Smooth muscle cell (in vitro differentiated cells): ENCODE measurements at regions not wholly inside any gene's neighbourhood (a gene's known extent, or its start where the extent isn't known, plus 50 kb on each side); places are given as distances from the start of the nearest gene placed in this dataset.

ENCODE experiments used
- DNase-seq: peaks from one replicate; lab custom pipeline; 2025; ENCODE audit not compliant: unreplicated experiment; lab: John Stamatoyannopoulos, UW
- H2AFZ ChIP-seq: fragments of 200-600 bp; sonication (generic); 2 replicates; pipeline ENCODE4 v1.6.0; 2016; ENCODE audit warnings: antibody characterized with exemption, low read depth, mild to moderate bottlenecking
- H3F3A ChIP-seq: fragments of 200-600 bp; sonication (generic); 2 replicates; pipeline ENCODE4 v1.6.0; 2017; ENCODE audit warnings: antibody characterized with exemption, low read depth
- H3K27ac ChIP-seq: fragments of 200-600 bp; sonication (generic); 2 replicates; pipeline ENCODE4 v1.5.1; 2016; ENCODE audit warnings: low read depth, mild to moderate bottlenecking
- H3K27me3 ChIP-seq: fragments of 200-600 bp; sonication (generic); 2 replicates; pipeline ENCODE4 v1.6.1; 2016; ENCODE audit warnings: low read depth, mild to moderate bottlenecking
- H3K36me3 ChIP-seq: fragments of 200-600 bp; sonication (generic); 2 replicates; pipeline ENCODE4 v1.5.1; 2016; ENCODE audit warnings: low read depth
- H3K4me1 ChIP-seq: fragments of 200-600 bp; sonication (generic); 2 replicates; pipeline ENCODE4 v1.5.1; 2016; ENCODE audit warnings: low read depth
- H3K4me2 ChIP-seq: fragments of 200-600 bp; sonication (generic); 2 replicates; pipeline ENCODE4 v1.6.0; 2016; ENCODE audit warnings: mild to moderate bottlenecking
- H3K4me3 ChIP-seq: fragments of 200-600 bp; sonication (generic); 2 replicates; pipeline ENCODE4 v1.5.1; 2016; ENCODE audit warnings: mild to moderate bottlenecking
- H3K79me2 ChIP-seq: fragments of 200-600 bp; sonication (generic); 2 replicates; pipeline ENCODE4 v1.6.0; 2016; ENCODE audit warnings: low read depth, mild to moderate bottlenecking
- H3K9ac ChIP-seq: fragments of 200-600 bp; sonication (generic); 2 replicates; pipeline ENCODE4 v1.6.0; 2016; ENCODE audit warnings: low read depth
- H3K9me3 ChIP-seq: fragments of 200-600 bp; sonication (generic); replicated peaks from 2 replicates; pipeline ENCODE4 v1.5.1; 2016; ENCODE audit warnings: low read depth
- H4K20me1 ChIP-seq: fragments of 200-600 bp; sonication (generic); 2 replicates; pipeline ENCODE4 v1.6.0; 2016; ENCODE audit warnings: low read depth
- WGBS: methylation state at CpG from one replicate; pipeline ENCODE4 v1.1.7; 2016; ENCODE audit warnings: low lambda C conversion rate; 5-methylcytosine and 5-hydroxymethylcytosine counted together
- TF ChIP-seq, protein P1 (sequence below): fragments of 200-600 bp; sonication (generic); IDR thresholded peaks from 2 replicates; pipeline ENCODE4 v1.5.1; 2017; ENCODE audit warnings: borderline replicate concordance, mild to moderate bottlenecking, antibody characterized with exemption; ENCODE audit not compliant: insufficient read depth, poor library complexity, severe bottlenecking

DNA sequence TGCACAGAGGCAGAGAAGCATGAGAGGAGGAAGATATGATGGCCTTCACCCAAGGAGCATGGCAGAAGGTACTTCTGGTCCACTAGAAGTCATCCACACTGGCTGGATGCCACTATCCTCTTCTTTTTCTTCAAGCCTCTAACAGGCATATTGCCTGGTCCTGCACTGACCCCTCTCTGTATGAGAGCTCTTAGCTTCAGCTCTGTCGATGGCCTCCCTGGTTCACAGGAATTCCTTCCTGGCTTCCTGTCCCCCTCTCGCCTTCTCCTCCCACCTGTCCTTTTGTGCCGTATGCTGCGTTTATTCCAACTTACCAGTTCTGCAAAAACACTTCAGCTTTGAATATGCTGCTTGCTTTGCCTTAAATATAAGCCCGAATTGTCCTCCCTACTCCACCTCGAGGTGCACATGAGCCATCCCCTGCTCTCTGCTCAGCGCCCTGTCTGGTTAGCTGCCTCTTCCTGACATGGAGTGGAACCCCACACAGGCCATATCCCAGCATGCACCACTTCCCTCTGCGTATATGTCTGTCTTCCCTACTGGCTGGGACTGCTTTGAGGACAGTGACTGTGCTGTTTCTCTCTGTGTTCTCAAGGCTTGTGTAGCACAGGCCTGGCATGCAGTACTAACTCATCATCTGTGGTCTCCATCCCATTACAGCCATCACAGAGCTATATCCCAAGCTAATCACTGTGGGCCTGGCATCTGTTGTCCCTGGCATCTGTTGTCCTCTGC, 474.9 kb downstream of the EIPR1 start:
- Histone ChIP-seq H2AFZ (no peak overlapping the region), H3K27ac (no peak overlapping the region), H3K36me3 (no peaks in the 10 kb centered on the region), H3K9me3 (no peaks in the 10 kb centered on the region), H3K9ac (no peak overlapping the region), H3K4me2 (no peak overlapping the region), H3F3A (no peaks in the 10 kb centered on the region), H3K4me3 (no peak overlapping the region), H3K4me1 (no peaks in the 10 kb centered on the region), H4K20me1 (no peaks in the 10 kb centered on the region), H3K79me2 (no peaks in the 10 kb centered on the region), H3K27me3 (no peaks in the 10 kb centered on the region)
- TF ChIP-seq, protein P1, sequence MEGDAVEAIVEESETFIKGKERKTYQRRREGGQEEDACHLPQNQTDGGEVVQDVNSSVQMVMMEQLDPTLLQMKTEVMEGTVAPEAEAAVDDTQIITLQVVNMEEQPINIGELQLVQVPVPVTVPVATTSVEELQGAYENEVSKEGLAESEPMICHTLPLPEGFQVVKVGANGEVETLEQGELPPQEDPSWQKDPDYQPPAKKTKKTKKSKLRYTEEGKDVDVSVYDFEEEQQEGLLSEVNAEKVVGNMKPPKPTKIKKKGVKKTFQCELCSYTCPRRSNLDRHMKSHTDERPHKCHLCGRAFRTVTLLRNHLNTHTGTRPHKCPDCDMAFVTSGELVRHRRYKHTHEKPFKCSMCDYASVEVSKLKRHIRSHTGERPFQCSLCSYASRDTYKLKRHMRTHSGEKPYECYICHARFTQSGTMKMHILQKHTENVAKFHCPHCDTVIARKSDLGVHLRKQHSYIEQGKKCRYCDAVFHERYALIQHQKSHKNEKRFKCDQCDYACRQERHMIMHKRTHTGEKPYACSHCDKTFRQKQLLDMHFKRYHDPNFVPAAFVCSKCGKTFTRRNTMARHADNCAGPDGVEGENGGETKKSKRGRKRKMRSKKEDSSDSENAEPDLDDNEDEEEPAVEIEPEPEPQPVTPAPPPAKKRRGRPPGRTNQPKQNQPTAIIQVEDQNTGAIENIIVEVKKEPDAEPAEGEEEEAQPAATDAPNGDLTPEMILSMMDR = no peak
- no peak for DNase-seq
- 78% methylated on average over 8 of the region's 8 CpGs for WGBS

DNA sequence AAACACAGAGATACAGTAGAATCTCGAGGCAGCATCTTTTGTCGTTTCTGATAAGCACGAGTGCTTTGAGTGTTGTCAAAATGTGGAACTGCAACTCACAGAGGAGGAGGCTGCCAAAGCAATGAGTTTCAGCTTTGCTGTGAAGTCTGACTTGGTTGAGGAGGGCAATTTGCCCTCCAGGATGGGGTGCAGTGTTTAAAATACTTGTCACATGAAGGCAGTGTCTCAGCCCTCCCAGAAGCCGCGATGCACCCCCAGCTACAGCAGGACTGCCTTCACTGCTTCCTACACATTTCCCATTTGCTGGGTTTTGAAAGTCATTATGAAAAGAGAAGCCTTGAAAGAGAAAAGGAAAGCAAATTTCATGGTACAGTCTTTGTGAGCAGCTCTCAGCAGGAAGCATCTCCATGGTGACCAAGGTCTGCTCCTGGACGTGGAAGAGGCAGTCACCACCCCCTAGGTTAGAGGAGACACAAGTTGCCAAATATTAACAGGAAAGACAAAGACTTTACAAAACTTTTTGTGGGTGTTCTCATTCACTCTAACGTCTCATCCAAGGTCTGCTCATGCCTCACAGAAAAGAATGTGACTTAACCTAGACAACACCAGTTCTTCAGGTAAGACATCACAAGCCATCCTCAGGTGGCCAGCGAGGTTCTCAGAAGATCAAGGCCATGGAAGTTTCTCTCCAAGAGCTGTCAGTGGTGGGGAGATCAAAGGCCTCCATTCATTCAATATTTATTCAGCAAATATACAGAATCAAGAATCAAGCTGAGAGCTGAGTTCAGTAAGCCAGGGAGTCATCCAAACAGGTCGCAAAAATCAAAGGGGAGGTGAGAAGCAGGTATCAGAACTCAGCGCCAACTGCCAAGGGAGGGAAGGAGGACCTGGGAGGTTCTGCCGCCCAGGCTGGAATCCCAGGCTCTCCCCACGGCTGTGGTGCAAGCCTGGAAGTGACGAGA, 476.0 kb downstream of the EIPR1 start:
- WGBS = 77% methylated on average over 13 of the region's 13 CpGs
- Histone ChIP-seq H3F3A (no peaks in the 10 kb centered on the region), H3K79me2 (no peaks in the 10 kb centered on the region), H3K27me3 (no peaks in the 10 kb centered on the region), H3K36me3 (no peaks in the 10 kb centered on the region), H2AFZ (no peak overlapping the region), H3K9me3 (no peaks in the 10 kb centered on the region), H3K27ac (no peak overlapping the region), H4K20me1 (no peaks in the 10 kb centered on the region), H3K4me1 (no peaks in the 10 kb centered on the region), H3K4me2 (no peak overlapping the region), H3K4me3 (no peak overlapping the region), H3K9ac (no peak overlapping the region)
- DNase-seq = no peak
- TF ChIP-seq, protein P1 = no peak

GRCh38 chr2:2899826-2900225, 477.8 kb downstream of the EIPR1 start:
- no peaks in the 10 kb centered on the region for H3K9me3 ChIP-seq
- TF ChIP-seq, protein P1 = no peak
- no peaks in the 10 kb centered on the region for H3F3A ChIP-seq
- no peak overlapping the region for H3K4me3 ChIP-seq
- no peaks in the 10 kb centered on the region for H3K79me2 ChIP-seq
- no peak for DNase-seq
- H3K27ac ChIP-seq = no peak overlapping the region
- WGBS = 49% methylated on average over 4 of the region's 4 CpGs
- H3K4me2 ChIP-seq = no peak overlapping the region
- no peaks in the 10 kb centered on the region for H3K4me1 ChIP-seq
- H3K9ac ChIP-seq = no peak overlapping the region
- H3K36me3 ChIP-seq = no peaks in the 10 kb centered on the region
- H3K27me3 ChIP-seq = no peaks in the 10 kb centered on the region
- no peaks in the 10 kb centered on the region for H4K20me1 ChIP-seq
- H2AFZ ChIP-seq = no peak overlapping the region
